LNCaP clone FGC (cell line): ENCODE measurements at regions not wholly inside any gene's neighbourhood (a gene's known extent, or its start where the extent isn't known, plus 50 kb on each side); places are given as distances from the start of the nearest gene placed in this dataset.

Experiments used
- DNase-seq: peaks from one replicate; pipeline ENCODE4 v3.0.0-alpha.2; 2011; ENCODE audit warnings: low read depth
- H3K4me3 ChIP-seq: 2 replicates; pipeline ENCODE4 v1.5.1; 2011; ENCODE audit warnings: mild to moderate bottlenecking, low read depth, low read length, control low read depth
- CTCF ChIP-seq: IDR thresholded peaks from 2 replicates; pipeline ENCODE4 v1.5.1; 2012; ENCODE audit warnings: mild to moderate bottlenecking; ENCODE audit not compliant: control insufficient read depth, insufficient read depth; ENCODE audit errors: extremely low read depth

DNA sequence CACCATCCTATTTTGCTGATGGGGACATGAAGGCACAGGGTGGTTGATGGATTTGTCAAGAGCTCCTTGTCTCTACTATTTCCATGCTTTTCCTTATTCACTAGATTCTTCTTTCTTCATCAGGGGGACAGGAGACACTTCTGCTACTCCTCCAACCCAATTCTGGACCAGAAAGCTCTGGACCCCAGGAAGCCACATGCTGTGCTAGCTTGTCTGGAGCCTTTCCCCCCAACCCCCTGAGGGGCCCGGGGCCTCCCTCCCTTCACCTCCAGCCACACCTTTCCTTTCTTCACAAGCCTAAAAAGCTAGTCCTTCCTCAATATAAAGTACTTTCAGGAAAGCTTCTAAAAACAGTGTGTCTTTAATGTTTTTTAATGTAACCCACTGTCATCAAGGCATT, 75.1 kb upstream of the CAPRIN2 start:
- DNase-seq: no peak
- H3K4me3 ChIP-seq: no peak overlapping the region
- TF ChIP-seq CTCF: no peak

GRCh38 chr12:30828686-30829085, 73.9 kb upstream of the CAPRIN2 start:
- no peak for DNase-seq
- no peak for TF ChIP-seq CTCF
- no peak overlapping the region for H3K4me3 ChIP-seq

GRCh38 chr12:30827101-30828066, 72.6 kb upstream of the CAPRIN2 start:
- TF ChIP-seq CTCF: no peak
- H3K4me3 ChIP-seq: no peak overlapping the region
- DNase-seq: no peak

- no peak for DNase-seq
- no peak for TF ChIP-seq CTCF
- H3K4me3 ChIP-seq: no peak overlapping the region
Observed at GRCh38 chr12:30826276-30826675, 71.5 kb upstream of the CAPRIN2 start.

DNA sequence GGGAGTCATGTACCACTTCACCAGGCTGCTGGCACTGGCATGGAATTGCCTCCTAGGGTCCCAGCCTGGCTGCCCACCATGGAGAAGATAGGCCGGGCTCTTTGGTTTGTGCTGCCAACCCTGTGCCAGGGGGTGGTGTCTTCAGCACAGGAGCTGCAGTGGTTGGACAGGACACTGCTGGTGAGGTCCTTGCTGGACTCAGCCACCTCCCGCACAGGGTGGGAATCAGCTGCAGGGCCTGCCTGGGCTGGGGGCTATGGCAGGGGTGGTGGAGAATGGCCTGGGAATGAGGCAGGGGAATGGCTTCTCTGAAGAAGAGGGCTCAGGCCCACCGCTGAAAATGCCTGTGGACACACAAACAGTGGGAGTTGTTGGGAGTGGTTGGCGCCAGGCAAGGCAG, 70.6 kb upstream of the CAPRIN2 start:
- TF ChIP-seq CTCF: no peak
- DNase-seq: no peak
- no peak overlapping the region for H3K4me3 ChIP-seq

GRCh38 chr12:30824311-30824710, 69.6 kb upstream of the CAPRIN2 start:
- TF ChIP-seq CTCF: no peak
- no peak for DNase-seq
- H3K4me3 ChIP-seq: no peak overlapping the region

GRCh38 chr12:30823764-30824163, 69.0 kb upstream of the CAPRIN2 start:
- DNase-seq: no peak
- no peak for TF ChIP-seq CTCF
- no peak overlapping the region for H3K4me3 ChIP-seq
